ENCODE measurements at regions not wholly inside any gene's neighbourhood (a gene's known extent, or its start where the extent isn't known, plus 50 kb on each side); places are given as distances from the start of the nearest gene placed in this dataset.

DNA sequence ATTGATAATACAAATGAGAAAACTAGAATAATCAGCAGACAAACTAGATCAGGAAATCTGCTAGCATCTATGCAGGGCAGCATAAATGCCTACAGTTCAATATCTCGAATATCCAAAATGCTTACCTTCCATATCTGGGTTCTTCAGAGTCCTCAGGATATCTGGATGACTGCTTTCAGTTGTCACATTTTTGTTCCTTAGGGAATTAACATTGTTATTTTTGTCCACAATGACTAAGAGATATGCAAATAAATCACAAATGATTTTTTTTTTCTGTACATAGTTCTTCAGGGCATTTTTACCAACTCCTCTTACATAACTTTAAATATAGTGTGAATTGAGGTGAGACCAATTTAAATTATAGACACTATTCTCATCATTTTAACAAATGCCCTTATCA is 80.9 kb downstream of the AQP4 start:
- Histone ChIP-seq H3K36me3 (replicated peaks in 1 of 2; ENCODE audit: control insufficient read depth in 1 of 2, insufficient read depth in 2 of 2, low read length in 1 of 2) (no peaks in the 10 kb centered on the region), H3K27ac (ENCODE audit: low read depth in 2 of 2, low read length in 1 of 2) (no peak overlapping the region), H3K79me2 (ENCODE audit: insufficient read depth) (no peaks in the 10 kb centered on the region), H4K20me1 (ENCODE audit: insufficient read depth) (no peaks in the 10 kb centered on the region), H2AFZ (ENCODE audit: low read depth) (no peak overlapping the region), H3K27me3 (ENCODE audit: insufficient read depth) (no peaks in the 10 kb centered on the region), H3K4me1 (ENCODE audit: control insufficient read depth in 1 of 2, insufficient read depth in 2 of 2, low read depth in 1 of 2, low read length in 1 of 2) (peaks cover 0 to 3% of the 10 kb centered on the region in 2 experiments; a peak in 1 of 4 replicates), H3K4me2 (no peak overlapping the region), H3K9me3 (no peaks in the 10 kb centered on the region), H3K9ac (no peak overlapping the region), H3K4me3 (ENCODE audit: low read depth in 2 of 2, low read length in 1 of 2) (no peak overlapping the region), H3F3A (replicated peaks; ENCODE audit: insufficient read depth) (no peaks in the 10 kb centered on the region), H3K9me2 (no peaks in the 10 kb centered on the region)
- 20% methylated on average over 1 of the region's 1 CpG for WGBS (ENCODE audit: low lambda C conversion rate)
- TF ChIP-seq NRF1 (IDR thresholded peaks at IDR 0.05; ENCODE audit: low read depth, low read length) (no peak), TAF1 (IDR thresholded peaks at IDR 0.05; ENCODE audit: borderline replicate concordance, low read depth, low read length) (no peak)
- TF ChIP-seq, protein P1, sequence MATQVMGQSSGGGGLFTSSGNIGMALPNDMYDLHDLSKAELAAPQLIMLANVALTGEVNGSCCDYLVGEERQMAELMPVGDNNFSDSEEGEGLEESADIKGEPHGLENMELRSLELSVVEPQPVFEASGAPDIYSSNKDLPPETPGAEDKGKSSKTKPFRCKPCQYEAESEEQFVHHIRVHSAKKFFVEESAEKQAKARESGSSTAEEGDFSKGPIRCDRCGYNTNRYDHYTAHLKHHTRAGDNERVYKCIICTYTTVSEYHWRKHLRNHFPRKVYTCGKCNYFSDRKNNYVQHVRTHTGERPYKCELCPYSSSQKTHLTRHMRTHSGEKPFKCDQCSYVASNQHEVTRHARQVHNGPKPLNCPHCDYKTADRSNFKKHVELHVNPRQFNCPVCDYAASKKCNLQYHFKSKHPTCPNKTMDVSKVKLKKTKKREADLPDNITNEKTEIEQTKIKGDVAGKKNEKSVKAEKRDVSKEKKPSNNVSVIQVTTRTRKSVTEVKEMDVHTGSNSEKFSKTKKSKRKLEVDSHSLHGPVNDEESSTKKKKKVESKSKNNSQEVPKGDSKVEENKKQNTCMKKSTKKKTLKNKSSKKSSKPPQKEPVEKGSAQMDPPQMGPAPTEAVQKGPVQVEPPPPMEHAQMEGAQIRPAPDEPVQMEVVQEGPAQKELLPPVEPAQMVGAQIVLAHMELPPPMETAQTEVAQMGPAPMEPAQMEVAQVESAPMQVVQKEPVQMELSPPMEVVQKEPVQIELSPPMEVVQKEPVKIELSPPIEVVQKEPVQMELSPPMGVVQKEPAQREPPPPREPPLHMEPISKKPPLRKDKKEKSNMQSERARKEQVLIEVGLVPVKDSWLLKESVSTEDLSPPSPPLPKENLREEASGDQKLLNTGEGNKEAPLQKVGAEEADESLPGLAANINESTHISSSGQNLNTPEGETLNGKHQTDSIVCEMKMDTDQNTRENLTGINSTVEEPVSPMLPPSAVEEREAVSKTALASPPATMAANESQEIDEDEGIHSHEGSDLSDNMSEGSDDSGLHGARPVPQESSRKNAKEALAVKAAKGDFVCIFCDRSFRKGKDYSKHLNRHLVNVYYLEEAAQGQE (IDR thresholded peaks at IDR 0.05; ENCODE audit: low read depth, low read length), result no peak
- ChIA-PET CTCF (interaction anchor here (1.7 kb wide), 1 partner anchor 19 kb away, joined by 7 read pairs; no protein-coding TSS in a partner anchor), POLR2A (interaction anchor here (0.6 kb wide), 1 partner anchor 475 kb away, joined by 3 read pairs; no protein-coding TSS in a partner anchor)
- DNase-seq, result no peak

DNA sequence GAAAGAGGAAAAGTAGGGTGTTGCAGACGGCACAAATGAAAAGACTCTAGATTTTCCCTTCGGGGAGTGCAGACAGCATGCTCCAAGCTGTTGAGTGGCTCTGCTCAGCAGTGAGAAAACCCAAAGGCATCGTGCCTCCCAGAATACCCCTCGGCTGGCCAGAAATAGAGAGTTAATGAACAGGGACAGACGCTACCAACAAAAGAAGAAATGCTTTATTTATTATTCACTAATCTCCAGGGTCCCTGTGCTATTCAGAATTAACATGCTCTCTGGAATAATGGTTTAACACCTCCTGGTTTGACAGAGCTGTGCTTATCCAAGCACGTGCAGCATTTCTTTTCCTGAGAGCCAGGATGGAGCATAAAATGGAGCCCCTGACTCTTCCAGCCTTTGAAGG is 82.3 kb downstream of the AQP4 start:
- Histone ChIP-seq H3K4me2 (no peak overlapping the region), H3K27ac (ENCODE audit: low read depth in 2 of 2, low read length in 1 of 2) (no peak overlapping the region), H3K4me1 (ENCODE audit: control insufficient read depth in 1 of 2, insufficient read depth in 2 of 2, low read depth in 1 of 2, low read length in 1 of 2) (peaks cover 0 to 5% of the 10 kb centered on the region in 2 experiments; a peak in 1 of 4 replicates), H3K79me2 (ENCODE audit: insufficient read depth) (no peaks in the 10 kb centered on the region), H3K27me3 (ENCODE audit: insufficient read depth) (no peaks in the 10 kb centered on the region), H3K9me2 (no peaks in the 10 kb centered on the region), H2AFZ (ENCODE audit: low read depth) (no peak overlapping the region), H3K4me3 (ENCODE audit: low read depth in 2 of 2, low read length in 1 of 2) (no peak overlapping the region), H3K9ac (no peak overlapping the region), H3K36me3 (replicated peaks in 1 of 2; ENCODE audit: control insufficient read depth in 1 of 2, insufficient read depth in 2 of 2, low read length in 1 of 2) (no peaks in the 10 kb centered on the region), H3K9me3 (no peaks in the 10 kb centered on the region), H3F3A (replicated peaks; ENCODE audit: insufficient read depth) (no peaks in the 10 kb centered on the region), H4K20me1 (ENCODE audit: insufficient read depth) (no peaks in the 10 kb centered on the region)
- CTCF ChIA-PET, result no interaction called here
- no peak for DNase-seq
- no peak for TF ChIP-seq CHD2 (IDR thresholded peaks at IDR 0.05; ENCODE audit: low read length, partially characterized antibody)
- no peak for TF ChIP-seq RAD21 (IDR thresholded peaks at IDR 0.05; ENCODE audit: low read length)
- no peak for TF ChIP-seq FOSL2 (IDR thresholded peaks at IDR 0.05; ENCODE audit: borderline replicate concordance, low read depth)
- TF ChIP-seq RFX5 (IDR thresholded peaks at IDR 0.05; ENCODE audit: low read length), result no peak
- TF ChIP-seq, protein P2, sequence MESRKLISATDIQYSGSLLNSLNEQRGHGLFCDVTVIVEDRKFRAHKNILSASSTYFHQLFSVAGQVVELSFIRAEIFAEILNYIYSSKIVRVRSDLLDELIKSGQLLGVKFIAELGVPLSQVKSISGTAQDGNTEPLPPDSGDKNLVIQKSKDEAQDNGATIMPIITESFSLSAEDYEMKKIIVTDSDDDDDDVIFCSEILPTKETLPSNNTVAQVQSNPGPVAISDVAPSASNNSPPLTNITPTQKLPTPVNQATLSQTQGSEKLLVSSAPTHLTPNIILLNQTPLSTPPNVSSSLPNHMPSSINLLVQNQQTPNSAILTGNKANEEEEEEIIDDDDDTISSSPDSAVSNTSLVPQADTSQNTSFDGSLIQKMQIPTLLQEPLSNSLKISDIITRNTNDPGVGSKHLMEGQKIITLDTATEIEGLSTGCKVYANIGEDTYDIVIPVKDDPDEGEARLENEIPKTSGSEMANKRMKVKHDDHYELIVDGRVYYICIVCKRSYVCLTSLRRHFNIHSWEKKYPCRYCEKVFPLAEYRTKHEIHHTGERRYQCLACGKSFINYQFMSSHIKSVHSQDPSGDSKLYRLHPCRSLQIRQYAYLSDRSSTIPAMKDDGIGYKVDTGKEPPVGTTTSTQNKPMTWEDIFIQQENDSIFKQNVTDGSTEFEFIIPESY (IDR thresholded peaks at IDR 0.05; ENCODE audit: borderline replicate concordance, low read depth), result no peak
- TF ChIP-seq, protein P3, sequence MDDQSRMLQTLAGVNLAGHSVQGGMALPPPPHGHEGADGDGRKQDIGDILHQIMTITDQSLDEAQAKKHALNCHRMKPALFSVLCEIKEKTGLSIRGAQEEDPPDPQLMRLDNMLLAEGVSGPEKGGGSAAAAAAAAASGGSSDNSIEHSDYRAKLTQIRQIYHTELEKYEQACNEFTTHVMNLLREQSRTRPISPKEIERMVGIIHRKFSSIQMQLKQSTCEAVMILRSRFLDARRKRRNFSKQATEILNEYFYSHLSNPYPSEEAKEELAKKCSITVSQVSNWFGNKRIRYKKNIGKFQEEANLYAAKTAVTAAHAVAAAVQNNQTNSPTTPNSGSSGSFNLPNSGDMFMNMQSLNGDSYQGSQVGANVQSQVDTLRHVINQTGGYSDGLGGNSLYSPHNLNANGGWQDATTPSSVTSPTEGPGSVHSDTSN (IDR thresholded peaks at IDR 0.05), result no peak
- TF ChIP-seq FOXM1 (IDR thresholded peaks at IDR 0.05; ENCODE audit: low read depth), result no peak
- TF ChIP-seq EP300 (IDR thresholded peaks at IDR 0.05; ENCODE audit: borderline replicate concordance in 1 of 2, low read depth in 1 of 2, low read length in 1 of 2), result no peak
- TF ChIP-seq, protein P4, sequence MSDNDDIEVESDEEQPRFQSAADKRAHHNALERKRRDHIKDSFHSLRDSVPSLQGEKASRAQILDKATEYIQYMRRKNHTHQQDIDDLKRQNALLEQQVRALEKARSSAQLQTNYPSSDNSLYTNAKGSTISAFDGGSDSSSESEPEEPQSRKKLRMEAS (IDR thresholded peaks at IDR 0.05; ENCODE audit: low read depth), result no peak
- TF ChIP-seq TEAD4 (IDR thresholded peaks at IDR 0.05; ENCODE audit: borderline replicate concordance, insufficient read depth), result no peak
- TF ChIP-seq JUND (IDR thresholded peaks at IDR 0.05), result no peak
- 37% methylated on average over 6 of the region's 6 CpGs for WGBS (ENCODE audit: low lambda C conversion rate)
- POLR2A ChIA-PET, result no interaction called here

Data from SK-N-SH (cell line).